Inferior parietal cortex (tissue), 1 donor: ENCODE measurements at regions not wholly inside any gene's neighbourhood (a gene's known extent, or its start where the extent isn't known, plus 50 kb on each side); places are given as distances from the start of the nearest gene placed in this dataset.
"Not testable (repeated sequence)": the region's sequence is repeated elsewhere in the genome, so short reads cannot be mapped to it uniquely, and the experiment has no call there.

ENCODE experiments used
- DNase-seq: peaks from one replicate; pipeline ENCODE4 v3.0.0-alpha.2; 2016; ENCODE audit errors: extremely low spot score

- DNase-seq, result no peak
Observed at GRCh38 chr21:31455506-31455905, 111.4 kb upstream of the TIAM1 start.

GRCh38 chr21:31450980-31451379 is 106.9 kb upstream of the TIAM1 start:
- no peak for DNase-seq

- no peak for DNase-seq
Observed at GRCh38 chr21:31449921-31450535, 106.0 kb upstream of the TIAM1 start.

GRCh38 chr21:31448496-31448895 is 104.4 kb upstream of the TIAM1 start:
- DNase-seq, result no peak

- no peak for DNase-seq
Observed at GRCh38 chr21:31447505-31447904, 103.4 kb upstream of the TIAM1 start.

DNA sequence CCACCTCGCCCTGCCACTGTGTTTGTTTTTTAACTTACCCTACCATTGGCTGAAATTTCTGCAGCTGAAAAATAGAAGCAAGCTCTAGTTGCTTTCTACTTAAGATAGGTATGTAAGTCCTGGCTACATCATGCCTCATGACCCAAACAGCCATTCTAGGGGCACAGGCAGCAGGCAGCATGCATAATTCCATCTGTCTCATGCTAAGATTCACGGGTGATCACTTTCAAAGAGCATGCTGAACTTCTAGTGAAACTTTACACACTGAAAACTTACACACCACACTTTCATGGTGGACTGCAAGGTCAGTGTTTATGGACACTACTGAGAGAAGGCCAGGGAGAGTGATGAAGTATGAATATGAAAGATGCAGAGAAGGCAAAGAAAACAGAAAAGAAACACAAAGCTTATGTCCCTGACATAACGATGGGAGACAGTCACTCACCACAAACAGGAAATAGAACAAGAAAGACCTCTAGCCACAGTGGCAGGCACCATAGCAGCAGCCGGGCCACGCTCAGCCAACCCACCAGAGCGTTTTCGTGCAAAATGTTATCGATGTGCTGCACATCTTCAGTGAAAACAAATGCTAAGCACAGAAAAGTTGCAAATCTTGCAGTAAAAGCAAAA is 102.3 kb upstream of the TIAM1 start:
- DNase-seq, result no peak

GRCh38 chr21:31445137-31445536 is 101.1 kb upstream of the TIAM1 start:
- no peak for DNase-seq

GRCh38 chr21:31443736-31444521 is 99.9 kb upstream of the TIAM1 start:
- DNase-seq, result no peak

DNA sequence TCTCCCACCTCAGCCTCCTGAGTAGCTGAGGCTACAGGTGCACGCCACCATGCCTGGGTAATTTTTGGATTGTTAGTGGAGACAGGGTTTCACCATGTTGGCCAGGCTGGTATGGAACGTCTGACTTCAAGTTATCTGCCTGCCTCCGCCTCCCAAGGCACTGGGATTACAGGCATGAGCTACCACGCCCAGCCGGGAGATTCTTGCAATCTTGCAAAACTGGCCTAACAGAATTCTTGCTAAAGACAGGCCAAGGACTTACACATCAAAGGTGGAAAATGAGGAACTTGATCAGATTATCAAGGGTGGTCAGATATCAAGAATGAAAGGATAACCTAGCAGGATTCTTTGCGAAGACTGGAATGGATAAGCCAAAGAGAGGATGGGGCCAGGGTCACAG is 98.3 kb upstream of the TIAM1 start:
- DNase-seq, result no peak

GRCh38 chr21:31429506-31429905 is 85.4 kb upstream of the TIAM1 start:
- no peak for DNase-seq

GRCh38 chr21:31426235-31426797 is 82.3 kb upstream of the TIAM1 start:
- no peak for DNase-seq

GRCh38 chr21:31425138-31425537 is 81.1 kb upstream of the TIAM1 start:
- DNase-seq, result no peak

- no peak for DNase-seq
Observed at GRCh38 chr21:31424058-31424457, 80.0 kb upstream of the TIAM1 start.

DNA sequence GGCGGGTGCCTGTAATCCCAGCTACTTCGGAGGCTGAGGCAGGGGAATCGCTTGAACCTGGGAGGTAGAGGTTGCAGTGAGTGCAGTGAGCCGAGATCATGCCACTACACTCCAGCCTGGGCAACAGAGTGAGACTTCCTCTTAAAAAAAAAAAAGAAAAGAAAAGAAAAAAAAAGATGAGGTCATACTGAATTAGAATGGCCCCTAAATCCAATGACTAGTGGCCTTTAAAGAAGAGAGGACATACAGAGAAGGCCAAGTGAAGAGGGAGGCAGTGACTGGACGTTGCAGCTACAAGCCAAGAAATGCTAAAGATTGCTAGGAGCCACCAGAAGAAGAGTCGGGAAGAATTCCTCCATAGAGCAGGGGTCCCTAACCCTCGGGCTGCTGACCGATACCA is 76.9 kb upstream of the TIAM1 start:
- no peak for DNase-seq

GRCh38 chr21:31420354-31420753 is 76.3 kb upstream of the TIAM1 start:
- DNase-seq, result no peak

DNA sequence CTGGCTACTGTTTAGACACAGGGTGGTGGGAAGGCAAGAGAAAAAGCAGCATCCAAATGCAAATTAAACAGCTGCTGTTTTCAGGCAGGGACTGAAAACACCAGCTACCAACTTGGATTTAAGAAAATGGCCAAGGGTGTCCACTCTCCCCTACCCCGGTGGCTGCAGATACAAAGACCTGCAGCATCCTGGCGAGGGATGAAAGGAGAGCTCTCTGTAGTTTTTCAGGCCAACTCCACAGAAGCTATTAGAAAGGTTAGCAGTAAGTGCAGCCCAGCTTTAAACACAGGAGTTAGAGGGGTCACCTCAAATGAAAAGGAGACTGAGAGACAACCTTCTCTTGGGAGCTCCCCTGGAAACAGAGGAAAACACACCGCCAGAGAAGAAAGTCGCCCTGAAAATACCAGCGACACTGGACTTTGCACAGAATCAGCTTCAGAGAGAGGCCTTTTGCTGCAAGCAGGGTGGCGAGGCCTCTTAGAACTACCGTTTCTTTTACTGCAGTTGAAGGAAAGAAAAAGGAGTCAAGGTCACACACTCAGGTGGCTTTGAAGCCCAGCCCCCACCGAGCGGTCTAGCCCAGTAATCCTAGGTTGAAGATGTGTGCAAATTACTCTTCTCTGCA is 74.4 kb upstream of the TIAM1 start:
- DNase-seq, result no peak

DNA sequence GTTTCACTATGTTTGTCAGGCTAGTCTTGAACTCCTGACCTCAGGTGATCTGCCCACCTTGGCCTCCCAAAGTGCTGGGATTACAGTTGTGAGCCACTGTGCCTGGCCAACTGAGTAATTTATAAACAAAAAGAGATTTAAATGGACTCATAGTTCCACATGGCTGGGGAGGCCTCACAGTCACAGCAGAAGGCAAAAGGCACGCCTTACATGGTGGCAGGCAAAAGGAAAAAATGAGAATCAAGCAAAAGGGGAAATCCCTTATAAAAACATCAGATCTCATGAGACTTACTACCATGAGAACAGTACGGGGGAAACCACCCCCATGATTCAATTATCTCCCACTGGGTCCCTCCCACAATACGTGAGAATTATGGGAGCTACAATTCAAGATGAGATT is 73.2 kb upstream of the TIAM1 start:
- DNase-seq, result not testable (repeated sequence)

DNA sequence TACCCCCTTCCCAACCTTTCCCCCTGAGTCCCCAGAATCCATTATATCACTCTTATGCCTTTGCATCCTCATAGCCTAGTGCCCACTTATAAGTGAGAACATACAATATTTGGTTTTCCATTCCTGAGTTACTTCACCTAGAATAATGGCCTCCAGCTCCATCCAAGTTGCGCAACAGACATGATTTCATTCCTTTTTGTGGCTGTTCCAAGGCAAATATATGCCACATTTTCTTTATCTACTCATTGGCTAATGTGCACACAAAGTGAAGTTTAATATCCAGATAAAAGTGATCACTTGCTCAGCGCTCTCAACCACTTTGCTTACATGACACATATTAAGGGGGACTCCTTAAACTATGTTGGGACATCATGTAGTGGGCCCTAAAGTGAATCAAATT is 72.4 kb upstream of the TIAM1 start:
- DNase-seq, result no peak

DNA sequence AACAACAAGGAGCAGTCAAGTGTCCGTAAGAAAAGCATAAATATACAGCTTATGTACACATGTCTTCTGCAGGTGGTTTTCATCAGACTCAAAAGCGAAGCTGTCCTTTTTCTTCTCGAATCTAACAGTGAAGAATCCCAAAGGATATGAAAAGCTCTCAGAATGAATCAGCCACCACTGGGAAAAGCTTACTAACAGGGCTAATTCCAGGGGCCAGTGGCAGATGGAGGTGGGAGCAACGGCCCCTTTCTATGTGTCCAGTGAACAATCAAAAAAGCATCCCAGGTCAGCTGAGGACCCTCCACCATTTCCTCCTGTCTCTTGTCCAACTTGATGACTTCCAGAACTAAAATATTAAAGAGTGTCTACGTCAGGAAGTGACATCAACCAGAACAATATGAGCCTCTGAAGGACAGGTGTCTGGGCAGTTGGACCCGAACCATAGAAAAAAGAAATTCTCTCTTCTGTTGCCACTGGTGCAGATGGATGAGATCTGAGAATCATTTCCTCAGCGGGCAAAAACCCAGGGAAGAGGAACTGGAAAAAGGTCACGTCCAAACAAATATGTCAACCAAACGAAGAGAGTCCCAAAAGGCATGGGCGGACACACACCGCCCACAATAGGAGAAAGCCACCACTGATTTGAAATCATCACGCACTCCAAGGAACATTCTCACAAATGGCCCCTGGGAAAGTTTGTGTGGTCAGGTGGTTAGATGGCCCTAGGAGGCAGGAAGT is 70.4 kb upstream of the TIAM1 start:
- DNase-seq, result no peak

DNA sequence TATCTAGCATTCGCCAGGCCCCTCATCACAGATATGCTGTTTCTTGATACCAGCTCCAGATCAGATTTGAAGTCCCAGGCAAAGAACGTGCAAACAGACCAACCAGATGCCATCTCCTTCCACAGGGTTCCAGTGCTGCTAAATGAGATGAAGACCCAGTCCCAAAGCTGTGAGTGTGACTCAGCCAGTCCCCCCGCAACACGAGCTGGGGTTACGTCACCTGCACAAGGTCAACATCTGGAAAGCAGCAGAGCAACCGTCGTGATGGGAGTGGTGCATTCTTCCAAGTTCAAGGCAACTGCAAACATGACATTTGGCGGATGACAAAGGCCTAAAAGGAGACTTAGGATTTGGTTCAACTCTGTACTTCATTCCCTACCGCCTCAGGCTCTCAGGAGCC is 69.6 kb upstream of the TIAM1 start:
- DNase-seq, result no peak

DNA sequence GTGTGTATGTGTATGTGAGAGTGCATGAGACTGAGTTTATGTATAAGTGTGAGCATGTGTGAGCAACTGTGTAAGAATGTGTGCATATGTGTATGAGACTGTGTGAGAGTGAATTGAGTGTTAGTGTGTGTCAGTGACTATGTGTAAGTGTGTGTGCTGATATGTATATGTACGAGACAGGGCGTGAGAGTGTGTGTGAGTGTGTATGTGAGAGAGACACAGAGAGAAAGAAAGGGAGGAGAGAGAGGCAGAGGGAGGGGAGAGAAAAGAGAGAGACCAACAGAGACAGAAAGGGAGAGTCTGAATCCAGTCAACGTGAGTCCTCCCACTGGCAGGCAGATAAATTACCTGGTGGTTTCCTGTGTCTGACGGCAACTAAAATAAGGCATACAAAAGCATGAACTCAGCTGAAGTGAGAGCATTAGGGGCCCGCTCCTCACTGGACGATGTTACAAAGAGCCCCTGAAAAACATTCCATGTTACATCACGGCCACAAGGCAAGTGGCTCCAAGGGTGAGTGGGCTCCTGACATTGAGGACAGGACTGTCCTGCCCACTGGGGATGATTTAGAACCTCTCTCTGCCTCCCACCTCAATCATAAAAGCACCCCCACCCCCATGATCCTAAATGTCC is 66.6 kb upstream of the TIAM1 start:
- no peak for DNase-seq
